ENCODE measurements at regions not wholly inside any gene's neighbourhood (a gene's known extent, or its start where the extent isn't known, plus 50 kb on each side); places are given as distances from the start of the nearest gene placed in this dataset.

DNA sequence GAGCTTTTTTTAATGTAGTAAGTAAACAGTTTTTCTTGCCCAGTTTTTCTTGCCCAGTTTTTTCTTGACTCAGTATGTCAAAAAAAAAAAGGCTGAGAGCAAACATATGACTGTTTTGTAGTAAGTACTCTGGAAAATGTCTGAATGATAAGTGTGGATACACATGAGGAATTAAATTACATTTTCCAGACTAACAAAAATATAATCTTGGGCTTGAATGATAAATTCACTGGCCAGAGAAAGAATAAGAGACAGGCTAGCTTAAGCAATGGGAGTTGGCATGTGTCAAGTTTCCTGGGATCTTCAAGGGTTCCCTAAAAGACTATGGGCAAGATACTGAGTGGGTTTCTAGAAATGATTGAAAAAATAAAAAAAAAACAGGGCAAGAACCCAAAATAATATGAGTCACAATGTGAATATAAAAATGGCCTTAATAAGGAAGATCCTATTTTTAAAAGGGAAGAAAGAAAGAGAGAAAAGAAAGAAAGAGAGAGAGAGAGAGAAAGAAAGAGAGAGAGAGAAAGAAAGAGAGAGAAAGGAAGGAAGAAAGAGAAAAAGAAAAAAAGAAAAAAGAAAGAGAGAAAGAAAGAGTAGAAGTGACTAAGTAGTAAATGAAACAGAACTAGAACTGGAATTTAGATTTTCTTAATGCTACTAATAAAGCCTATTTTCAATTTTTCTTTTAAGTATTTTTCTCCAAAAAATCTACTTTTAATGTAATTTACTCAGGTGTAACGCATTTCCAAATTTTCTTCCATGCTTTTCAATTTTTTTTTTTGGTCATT, 60.2 kb downstream of the TFPI2 start:
- DNase-seq (ENCODE audit: low spot score) = no peak
- TF ChIP-seq, protein P1, sequence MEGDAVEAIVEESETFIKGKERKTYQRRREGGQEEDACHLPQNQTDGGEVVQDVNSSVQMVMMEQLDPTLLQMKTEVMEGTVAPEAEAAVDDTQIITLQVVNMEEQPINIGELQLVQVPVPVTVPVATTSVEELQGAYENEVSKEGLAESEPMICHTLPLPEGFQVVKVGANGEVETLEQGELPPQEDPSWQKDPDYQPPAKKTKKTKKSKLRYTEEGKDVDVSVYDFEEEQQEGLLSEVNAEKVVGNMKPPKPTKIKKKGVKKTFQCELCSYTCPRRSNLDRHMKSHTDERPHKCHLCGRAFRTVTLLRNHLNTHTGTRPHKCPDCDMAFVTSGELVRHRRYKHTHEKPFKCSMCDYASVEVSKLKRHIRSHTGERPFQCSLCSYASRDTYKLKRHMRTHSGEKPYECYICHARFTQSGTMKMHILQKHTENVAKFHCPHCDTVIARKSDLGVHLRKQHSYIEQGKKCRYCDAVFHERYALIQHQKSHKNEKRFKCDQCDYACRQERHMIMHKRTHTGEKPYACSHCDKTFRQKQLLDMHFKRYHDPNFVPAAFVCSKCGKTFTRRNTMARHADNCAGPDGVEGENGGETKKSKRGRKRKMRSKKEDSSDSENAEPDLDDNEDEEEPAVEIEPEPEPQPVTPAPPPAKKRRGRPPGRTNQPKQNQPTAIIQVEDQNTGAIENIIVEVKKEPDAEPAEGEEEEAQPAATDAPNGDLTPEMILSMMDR (IDR thresholded peaks at IDR 0.05) = no peak
- no peak overlapping the region for H3K27ac ChIP-seq
- no peak overlapping the region for H3K4me3 ChIP-seq

DNA sequence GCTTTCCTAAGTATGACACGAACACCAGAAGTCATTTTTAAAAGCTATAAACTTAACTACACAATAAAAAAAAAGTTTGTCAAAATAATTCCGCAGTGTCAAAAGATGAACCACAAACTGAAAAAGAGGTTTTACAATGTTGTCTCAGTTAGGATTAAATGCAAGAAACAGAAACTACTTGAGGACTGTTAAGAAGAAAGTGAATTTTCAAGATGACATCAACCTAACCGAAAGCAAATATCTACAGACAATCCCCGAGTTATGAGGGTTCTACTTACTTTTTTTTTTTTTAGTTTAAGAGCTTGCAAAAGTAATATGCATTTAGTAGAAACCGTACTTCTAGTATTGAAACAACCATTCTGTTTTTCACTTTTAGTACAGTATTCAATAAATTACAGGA, 62.3 kb downstream of the TFPI2 start:
- Histone ChIP-seq H3K4me3 (no peak overlapping the region), H3K27ac (no peak overlapping the region)
- no peak for DNase-seq (ENCODE audit: low spot score)
- TF ChIP-seq, protein P1 (IDR thresholded peaks at IDR 0.05) = no peak

DNA sequence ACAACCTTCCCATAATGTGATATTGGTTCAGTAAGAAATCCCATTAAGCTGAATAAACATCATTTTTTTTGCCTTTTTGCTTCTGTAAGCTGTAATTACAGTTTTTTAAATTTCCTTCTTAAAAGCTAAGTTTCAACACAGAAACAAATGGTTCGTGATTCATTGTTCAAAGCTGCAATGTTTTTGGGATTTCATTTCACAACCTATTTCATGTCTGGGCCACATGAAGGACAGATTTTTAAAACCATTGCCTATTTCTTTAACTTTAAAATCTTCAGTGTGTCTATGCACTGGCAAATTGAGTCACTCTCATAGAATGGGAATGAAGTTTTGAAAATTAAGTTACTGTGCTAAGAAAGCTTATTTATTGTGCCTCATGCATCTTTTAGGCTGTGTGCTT, 66.9 kb downstream of the TFPI2 start:
- Histone ChIP-seq H3K4me3 (no peak overlapping the region), H3K27ac (no peak overlapping the region)
- DNase-seq (ENCODE audit: low spot score) = no peak
- TF ChIP-seq, protein P1 (IDR thresholded peaks at IDR 0.05) = no peak

DNA sequence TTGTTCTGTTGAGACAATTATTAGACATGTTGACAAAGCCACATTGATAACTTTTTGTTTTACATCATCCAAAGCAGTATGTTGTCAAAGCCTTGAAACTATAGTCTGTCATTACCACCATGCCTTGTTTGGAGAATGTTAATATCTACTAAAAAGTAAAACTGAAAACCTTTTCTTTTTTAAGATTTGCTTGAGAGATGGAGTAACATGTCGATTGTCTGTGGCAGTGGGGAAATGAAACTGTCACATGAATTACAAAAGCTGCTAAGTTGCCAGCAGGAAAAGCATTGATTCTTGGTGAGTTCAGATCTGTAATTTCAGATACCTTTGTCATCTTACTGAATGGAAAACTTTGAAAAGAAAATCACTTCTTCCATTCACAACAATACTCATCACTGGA, 69.1 kb downstream of the TFPI2 start:
- TF ChIP-seq, protein P1 (IDR thresholded peaks at IDR 0.05) = no peak
- no peak for DNase-seq (ENCODE audit: low spot score)
- no peak overlapping the region for H3K27ac ChIP-seq
- H3K4me3 ChIP-seq = no peak overlapping the region

DNA sequence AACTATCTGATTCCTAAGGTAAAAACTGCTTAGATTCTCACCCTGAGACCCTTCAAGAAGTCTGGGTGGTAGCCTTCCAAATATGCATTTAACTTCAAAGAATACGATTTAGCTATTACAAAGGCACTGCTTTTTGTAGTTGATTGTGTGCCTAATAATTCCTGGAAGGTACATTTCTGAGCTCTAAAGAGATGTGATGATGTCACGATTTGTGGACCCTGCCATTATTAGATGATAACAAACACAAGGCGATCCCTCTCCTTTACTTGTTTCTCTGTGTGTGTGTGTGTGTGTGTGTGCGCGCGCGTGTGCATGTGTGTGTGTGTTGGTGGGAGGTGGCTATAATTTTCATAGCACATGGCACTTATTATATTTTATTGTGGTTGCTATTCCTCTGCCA, 70.9 kb downstream of the TFPI2 start:
- no peak overlapping the region for H3K27ac ChIP-seq
- no peak for DNase-seq (ENCODE audit: low spot score)
- TF ChIP-seq, protein P1 (IDR thresholded peaks at IDR 0.05) = no peak
- H3K4me3 ChIP-seq = no peak overlapping the region

DNA sequence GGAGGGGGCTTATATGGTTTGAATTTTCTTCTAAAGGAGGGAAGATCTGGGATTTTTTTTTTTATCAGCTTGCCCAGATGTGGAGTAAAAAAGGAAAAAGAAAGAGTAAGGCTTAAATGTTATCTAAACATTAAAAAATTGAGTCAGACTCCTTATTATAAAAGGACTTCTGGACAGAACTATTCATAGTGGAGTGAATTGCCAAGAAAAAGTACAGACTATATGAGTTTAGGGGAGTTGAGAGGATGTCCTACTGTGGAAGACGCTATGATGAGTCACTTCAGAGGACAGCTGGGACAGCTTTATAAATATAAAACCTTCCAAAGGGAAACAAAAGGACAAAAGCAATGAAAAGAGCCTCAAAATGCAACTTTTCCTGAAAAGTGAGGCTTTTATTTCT, 73.0 kb downstream of the TFPI2 start:
- H3K27ac ChIP-seq = no peak overlapping the region
- no peak for DNase-seq (ENCODE audit: low spot score)
- TF ChIP-seq, protein P1 (IDR thresholded peaks at IDR 0.05) = no peak
- H3K4me3 ChIP-seq = no peak overlapping the region

DNA sequence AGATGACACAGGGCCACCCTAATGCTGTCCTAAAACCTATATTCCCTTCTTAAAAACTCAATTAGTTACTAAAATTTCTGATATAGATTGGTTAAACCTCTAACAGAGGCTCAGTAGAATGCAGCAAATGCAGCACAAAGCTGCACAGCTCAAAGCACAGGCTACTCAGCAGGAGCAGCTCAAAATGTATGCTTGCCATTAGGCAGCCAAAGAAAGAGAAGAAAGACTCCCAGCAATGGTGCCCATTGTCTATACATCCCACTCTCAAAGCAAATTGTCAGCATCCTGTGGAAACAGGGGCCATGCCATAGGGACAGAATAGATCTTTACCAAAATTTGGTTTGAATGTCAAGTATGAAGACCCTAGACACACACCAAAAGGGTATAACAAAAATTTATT, 73.5 kb downstream of the TFPI2 start:
- H3K4me3 ChIP-seq = no peak overlapping the region
- TF ChIP-seq, protein P1 (IDR thresholded peaks at IDR 0.05) = no peak
- H3K27ac ChIP-seq = no peak overlapping the region
- DNase-seq (ENCODE audit: low spot score) = no peak
